Right cardiac atrium (tissue), 5 donors: ENCODE measurements at regions not wholly inside any gene's neighbourhood (a gene's known extent, or its start where the extent isn't known, plus 50 kb on each side); places are given as distances from the start of the nearest gene placed in this dataset.

ENCODE experiments used
- ATAC-seq, 2 donors: fragments of 200-7000 bp; cut with Tn5 transposase; one replicate each; pipeline versions ENCODE4 v1.8.0 to v1.9.1; 2020; ENCODE audit warnings: moderate library complexity in 2 of 2, mild to moderate bottlenecking in 1 of 2
- DNase-seq, 3 donors: peaks; one replicate each; pipeline ENCODE4 v3.0.0-alpha.2; 2020
- H3K27ac ChIP-seq: one replicate; pipeline ENCODE4 v1.5.1; 2013; ENCODE audit warnings: mild to moderate bottlenecking, low read length, control low read depth, moderate library complexity
- H3K27me3 ChIP-seq: one replicate; pipeline ENCODE4 v1.6.1; 2013; ENCODE audit not compliant: control insufficient read depth, insufficient read depth
- H3K4me1 ChIP-seq: one replicate; pipeline ENCODE4 v1.6.1; 2013; ENCODE audit warnings: low read length; ENCODE audit not compliant: control insufficient read depth, insufficient read depth
- H3K4me3 ChIP-seq: one replicate; pipeline ENCODE4 v1.5.1; 2013; ENCODE audit warnings: low read length, control low read depth
- H3K9me3 ChIP-seq: one replicate; pipeline ENCODE4 v1.6.1; 2013; ENCODE audit warnings: low read length; ENCODE audit not compliant: control insufficient read depth
- WGBS: extraction: QIAGEN DNeasy Blood & Tissue Kit; methylation state at CpG from one replicate; pipeline ENCODE4 v1.1.7; 2013; 5-methylcytosine and 5-hydroxymethylcytosine counted together
- intact Hi-C, 4 donors: fragments of 100-400 bp; cut with DNase I; formaldehyde crosslinking; loops; one replicate each; pipeline versions ENCODE4 v1.11.0 to v1.14.0; 2022 to 2023
- donor health status: healthy with polysubstance abuse.
- donor health status: DM: no; HTN: yes; CAD: no.
- donor health status: DM: no; HTN: no; CAD: no.
- donor health status: DM: no; HTN: yes; CAD: no; lungs with severe emphysema.
- donor health status: DM: yes; HTN: yes; CAD: no.

- Histone ChIP-seq H3K4me3 (no peak overlapping the region), H3K4me1 (no peaks in the 10 kb centered on the region), H3K27ac (no peak overlapping the region), H3K9me3 (no peaks in the 10 kb centered on the region), H3K27me3 (no peaks in the 10 kb centered on the region)
- no peak for ATAC-seq
- 62% methylated on average over 6 of the region's 6 CpGs for WGBS
- intact Hi-C loops = no loop called here
- DNase-seq = no peak
These were observed 568.2 kb upstream of the CDH18 start for GRCh38 chr5:20556115-20556763.

GRCh38 chr5:20555034-20555433 is 567.0 kb upstream of the CDH18 start:
- H3K9me3 ChIP-seq = peaks cover 2% of the 10 kb centered on the region
- ATAC-seq (no peak), DNase-seq (no peak)
- no peaks in the 10 kb centered on the region for H3K4me1 ChIP-seq
- no peak overlapping the region for H3K4me3 ChIP-seq
- intact Hi-C loops = no loop called here
- WGBS = 60% methylated on average over 2 of the region's 2 CpGs
- no peaks in the 10 kb centered on the region for H3K27me3 ChIP-seq
- no peak overlapping the region for H3K27ac ChIP-seq

GRCh38 chr5:20554001-20554400 is 566.0 kb upstream of the CDH18 start:
- no peak for ATAC-seq
- WGBS = 57% methylated on average over 2 of the region's 2 CpGs

GRCh38 chr5:20537911-20538703 is 550.1 kb upstream of the CDH18 start:
- ATAC-seq = no peak
- no peaks in the 10 kb centered on the region for H3K4me1 ChIP-seq
- H3K27ac ChIP-seq = no peak overlapping the region
- no peak for DNase-seq
- intact Hi-C loops = no loop called here
- no peaks in the 10 kb centered on the region for H3K27me3 ChIP-seq
- peaks cover 3% of the 10 kb centered on the region for H3K9me3 ChIP-seq
- no peak overlapping the region for H3K4me3 ChIP-seq
- 64% methylated on average over 4 of the region's 4 CpGs for WGBS

More at GRCh38 chr5:20554001-20554400, 566.0 kb upstream of the CDH18 start:
- no peaks in the 10 kb centered on the region for H3K27me3 ChIP-seq
- no peak overlapping the region for H3K27ac ChIP-seq
- H3K9me3 ChIP-seq = peaks cover 2% of the 10 kb centered on the region
- intact Hi-C loops = no loop called here
- H3K4me1 ChIP-seq = no peaks in the 10 kb centered on the region
- H3K4me3 ChIP-seq = no peak overlapping the region
- DNase-seq = no peak

- intact Hi-C loops = no loop called here
- DNase-seq (no peak), ATAC-seq (no peak)
- no peak overlapping the region for H3K27ac ChIP-seq
- H3K9me3 ChIP-seq = peaks cover 4% of the 10 kb centered on the region
- H3K27me3 ChIP-seq = no peaks in the 10 kb centered on the region
- H3K4me3 ChIP-seq = no peak overlapping the region
- no peaks in the 10 kb centered on the region for H3K4me1 ChIP-seq
These were observed 548.8 kb upstream of the CDH18 start for GRCh38 chr5:20536813-20537212.

- intact Hi-C loops = no loop called here
- H3K4me1 ChIP-seq = no peaks in the 10 kb centered on the region
- no peak for ATAC-seq
These were observed 548.3 kb upstream of the CDH18 start for GRCh38 chr5:20536341-20536740.

GRCh38 chr5:20528471-20528870 is 540.5 kb upstream of the CDH18 start:
- Histone ChIP-seq H3K9me3 (peaks cover 2% of the 10 kb centered on the region), H3K27me3 (no peaks in the 10 kb centered on the region), H3K27ac (no peak overlapping the region), H3K4me3 (no peak overlapping the region), H3K4me1 (no peaks in the 10 kb centered on the region)
- ATAC-seq = no peak
- WGBS = 50% methylated on average over 1 of the region's 1 CpG
- intact Hi-C loops = no loop called here
- DNase-seq = no peak

More at GRCh38 chr5:20536341-20536740, 548.3 kb upstream of the CDH18 start:
- no peak for DNase-seq
- WGBS = 66% methylated on average over 2 of the region's 2 CpGs
- peaks cover 4% of the 10 kb centered on the region for H3K9me3 ChIP-seq
- no peak overlapping the region for H3K4me3 ChIP-seq
- H3K27ac ChIP-seq = no peak overlapping the region
- H3K27me3 ChIP-seq = no peaks in the 10 kb centered on the region

GRCh38 chr5:20524991-20525529 is 537.1 kb upstream of the CDH18 start:
- WGBS = 83% methylated on average over 5 of the region's 5 CpGs
- Histone ChIP-seq H3K4me3 (no peak overlapping the region), H3K4me1 (no peaks in the 10 kb centered on the region), H3K27me3 (no peaks in the 10 kb centered on the region), H3K27ac (no peak overlapping the region), H3K9me3 (no peaks in the 10 kb centered on the region)
- intact Hi-C loops = no loop called here
- ATAC-seq (no peak), DNase-seq (no peak)

- DNase-seq (no peak), ATAC-seq (no peak)
- no peaks in the 10 kb centered on the region for H3K27me3 ChIP-seq
- H3K4me1 ChIP-seq = no peaks in the 10 kb centered on the region
- intact Hi-C loops = no loop called here
- H3K9me3 ChIP-seq = no peaks in the 10 kb centered on the region
- H3K27ac ChIP-seq = no peak overlapping the region
- WGBS = 43% methylated on average over 3 of the region's 3 CpGs
- no peak overlapping the region for H3K4me3 ChIP-seq
These were observed 535.0 kb upstream of the CDH18 start for GRCh38 chr5:20522905-20523482.

GRCh38 chr5:20515606-20516005 is 527.6 kb upstream of the CDH18 start:
- Histone ChIP-seq H3K27me3 (no peaks in the 10 kb centered on the region), H3K27ac (no peak overlapping the region), H3K9me3 (no peaks in the 10 kb centered on the region), H3K4me3 (no peak overlapping the region), H3K4me1 (no peaks in the 10 kb centered on the region)
- 92% methylated on average over 4 of the region's 4 CpGs for WGBS
- intact Hi-C loops = no loop called here
- DNase-seq = no peak
- ATAC-seq = no peak

GRCh38 chr5:20514145-20514544 is 526.1 kb upstream of the CDH18 start:
- Histone ChIP-seq H3K27ac (no peak overlapping the region), H3K4me3 (no peak overlapping the region), H3K9me3 (no peaks in the 10 kb centered on the region), H3K27me3 (no peaks in the 10 kb centered on the region), H3K4me1 (no peaks in the 10 kb centered on the region)
- DNase-seq = no peak
- ATAC-seq = no peak
- 56% methylated on average over 4 of the region's 4 CpGs for WGBS
- intact Hi-C loops = no loop called here
